HG02678 (cell line): ENCODE measurements at regions not wholly inside any gene's neighbourhood (a gene's known extent, or its start where the extent isn't known, plus 50 kb on each side); places are given as distances from the start of the nearest gene placed in this dataset.
"Not testable (repeated sequence)": the region's sequence is repeated elsewhere in the genome, so short reads cannot be mapped to it uniquely, and the experiment has no call there.

Source experiments
- ATAC-seq: cut with Tn5 transposase; IDR thresholded peaks from one replicate; pipeline ENCODE4 v1.9.1; 2021; ENCODE audit warnings: mild to moderate bottlenecking, moderate library complexity; ENCODE audit not compliant: unreplicated experiment

DNA sequence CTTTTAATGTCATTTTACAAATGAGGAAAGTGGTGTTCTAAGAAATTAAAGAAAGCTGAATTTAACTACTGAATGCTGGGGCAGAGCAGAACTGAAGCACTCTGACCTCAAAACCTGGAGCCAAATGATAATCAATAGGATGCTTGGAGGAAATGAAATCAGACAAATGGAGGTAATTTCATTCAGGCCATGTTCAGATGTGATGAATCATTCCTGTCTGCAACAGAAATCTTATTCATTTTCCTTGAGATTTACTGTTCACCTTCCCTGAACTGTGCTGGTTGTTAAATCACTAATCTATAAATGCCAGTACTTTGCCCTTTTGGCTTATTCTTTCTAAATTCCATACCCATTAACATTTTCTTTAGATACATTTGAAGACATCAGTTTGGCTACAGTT is 85.6 kb upstream of the SNX7 start:
- ATAC-seq: no peak

DNA sequence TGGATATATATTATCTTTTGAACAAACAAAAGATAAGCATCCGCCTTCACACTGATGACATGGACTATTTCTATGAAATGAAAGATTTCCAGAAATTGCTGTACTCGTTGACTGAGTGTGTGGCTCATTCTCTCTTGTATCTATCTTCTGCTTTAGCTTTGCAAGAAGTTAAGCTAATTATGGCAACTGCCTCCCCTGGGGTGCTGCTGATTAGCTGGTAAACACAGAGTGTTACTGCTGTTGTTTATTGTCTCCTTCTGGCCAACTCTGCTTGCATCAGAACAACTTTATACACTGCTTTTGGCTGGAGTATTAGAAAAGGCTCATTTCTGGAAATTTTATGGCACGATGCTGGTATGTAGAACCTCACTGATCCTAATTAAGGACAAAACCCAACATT is 95.6 kb upstream of the SNX7 start:
- no peak for ATAC-seq

DNA sequence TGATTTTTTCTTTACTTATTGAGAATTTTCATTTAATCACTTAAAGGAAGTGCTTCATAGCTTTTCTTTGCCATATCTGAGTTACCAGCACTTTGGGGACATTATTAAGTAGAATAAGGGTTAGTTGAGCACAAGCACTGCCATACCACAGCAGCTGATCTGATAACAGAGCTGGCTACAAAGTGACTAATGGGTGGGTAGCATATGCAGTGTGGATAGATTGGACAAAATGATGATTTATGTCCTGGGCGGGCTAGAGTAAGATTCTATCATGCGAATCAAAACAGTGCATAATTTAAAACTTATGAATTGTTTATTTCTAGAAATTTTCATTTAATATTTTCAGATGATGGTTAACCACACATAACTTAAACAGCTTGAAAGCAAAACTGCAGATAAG is 102.2 kb upstream of the SNX7 start:
- ATAC-seq: no peak

DNA sequence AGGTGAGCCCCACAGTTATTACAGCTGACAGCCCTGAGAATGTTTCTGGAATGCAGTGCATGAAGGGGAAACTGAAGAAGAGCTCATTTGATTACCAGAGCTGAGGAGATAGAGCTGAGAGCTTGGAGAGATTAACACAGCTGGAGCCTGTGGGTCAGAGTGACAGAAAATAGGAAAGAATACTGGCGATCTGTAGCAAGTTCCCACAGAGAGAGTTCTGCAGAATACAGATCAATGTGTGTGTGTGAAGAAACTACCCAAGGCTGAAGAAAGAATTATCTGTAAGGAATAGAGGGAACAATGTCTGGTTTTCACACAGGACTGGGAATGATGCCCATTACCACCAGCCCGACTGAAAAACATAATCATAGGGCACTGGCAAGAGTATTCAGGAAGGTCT is 103.6 kb upstream of the SNX7 start:
- no peak for ATAC-seq

DNA sequence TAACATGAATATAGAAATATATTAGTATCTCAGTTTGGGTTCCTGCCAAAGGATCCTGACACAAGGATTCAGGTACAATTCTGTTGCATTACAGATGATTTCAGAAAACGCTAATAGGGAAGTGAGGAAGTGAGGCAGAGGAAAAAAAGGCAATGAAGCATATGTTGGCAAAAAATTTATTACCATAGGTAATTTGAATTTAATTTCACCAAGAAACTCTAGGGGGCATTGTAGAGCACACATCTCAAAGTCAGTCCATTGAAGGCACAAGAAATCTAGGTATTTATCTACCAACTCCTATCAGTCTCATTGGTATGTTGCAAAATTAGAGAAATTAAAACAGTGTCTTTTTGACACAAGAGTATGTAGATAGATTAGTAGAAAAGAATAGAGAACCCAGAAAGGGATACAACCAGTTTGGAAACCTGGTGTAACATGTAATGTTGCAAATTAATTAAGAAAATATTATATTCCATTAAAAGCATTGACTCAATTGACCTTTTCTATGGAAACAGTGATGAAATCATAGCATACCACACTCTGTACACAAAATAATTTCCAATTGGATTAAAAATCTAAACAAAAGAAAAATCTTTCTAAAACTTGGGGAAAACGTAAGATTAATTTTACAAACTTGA is 104.9 kb upstream of the SNX7 start:
- no peak for ATAC-seq

DNA sequence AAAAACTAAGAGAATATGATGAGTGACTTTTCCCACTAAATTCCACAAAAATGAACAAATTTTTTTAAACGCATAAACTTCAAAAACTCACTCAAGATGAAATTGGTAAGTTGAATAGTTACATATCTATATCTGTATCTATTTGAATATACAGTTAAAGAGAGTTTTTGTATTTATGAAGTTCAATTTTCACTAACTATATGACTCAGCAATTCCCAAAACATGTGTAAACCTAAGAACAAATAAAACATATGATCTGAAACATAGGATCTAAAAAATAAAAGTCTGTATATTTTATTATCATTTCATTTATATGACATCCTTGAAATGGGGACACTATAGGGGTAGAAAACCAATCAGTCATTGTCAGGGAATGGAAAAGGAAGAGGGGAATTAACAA is 105.7 kb upstream of the SNX7 start:
- ATAC-seq: no peak

DNA sequence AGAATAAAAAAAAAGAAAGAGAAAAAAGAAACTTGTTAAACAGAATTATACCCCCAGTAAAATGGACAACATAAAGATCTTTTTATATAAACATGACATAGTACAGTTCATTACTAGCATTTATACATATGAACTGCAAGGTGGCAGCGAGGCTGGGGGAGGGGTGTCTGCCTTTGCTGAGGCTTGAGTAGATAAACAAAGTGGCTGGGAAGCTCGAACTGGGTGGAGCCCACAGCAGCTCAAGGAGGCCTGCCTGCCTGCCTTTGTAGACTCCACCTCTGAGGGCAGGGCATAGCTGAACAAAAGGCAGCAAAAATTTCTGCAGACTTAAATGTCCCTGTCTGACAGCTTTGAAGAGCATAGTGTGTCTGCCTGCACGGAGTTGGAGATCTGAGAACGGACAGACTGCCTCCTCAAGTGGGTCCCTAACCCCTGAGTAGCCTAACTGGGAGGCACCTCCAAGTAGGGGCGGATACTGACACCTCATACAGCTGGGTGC is 108.9 kb upstream of the SNX7 start:
- ATAC-seq: not testable (repeated sequence)

DNA sequence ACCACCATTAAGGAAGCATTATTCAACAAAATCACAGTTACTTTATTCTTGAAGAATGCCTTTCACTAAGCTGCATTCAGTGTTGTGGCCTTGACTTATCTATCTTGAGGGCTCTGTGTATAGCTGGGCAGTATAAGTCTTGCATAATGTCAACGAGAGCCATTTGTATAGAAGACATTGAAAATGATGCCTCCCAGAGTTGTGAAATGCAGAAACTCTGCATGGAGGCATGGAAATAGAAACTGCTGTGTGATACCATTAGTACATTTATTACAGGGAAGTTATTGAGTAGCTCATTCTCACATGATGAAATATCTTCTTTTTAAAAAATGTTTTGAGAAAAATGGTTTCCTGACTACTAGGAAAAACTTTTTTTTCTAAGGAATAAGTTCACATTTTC is 111.4 kb upstream of the SNX7 start:
- ATAC-seq: no peak

DNA sequence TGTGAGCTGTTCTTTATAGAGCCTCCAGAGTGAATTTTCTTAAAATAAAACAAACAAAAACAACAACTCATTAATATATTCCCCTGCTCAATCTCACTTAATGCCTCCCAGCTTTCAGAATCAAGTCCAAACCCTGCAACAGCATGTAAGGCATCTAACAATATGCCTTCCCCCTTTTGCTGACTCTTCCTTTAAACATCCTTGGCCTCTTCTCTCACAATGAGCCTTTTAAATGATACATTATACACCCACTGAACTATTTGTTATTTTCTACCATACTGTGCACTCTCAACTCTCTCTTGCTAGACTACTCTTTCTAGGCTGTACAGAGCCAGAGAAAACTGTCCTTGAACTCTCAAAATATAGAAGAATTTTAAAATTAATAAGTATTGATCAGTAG is 115.2 kb upstream of the SNX7 start:
- ATAC-seq: no peak

DNA sequence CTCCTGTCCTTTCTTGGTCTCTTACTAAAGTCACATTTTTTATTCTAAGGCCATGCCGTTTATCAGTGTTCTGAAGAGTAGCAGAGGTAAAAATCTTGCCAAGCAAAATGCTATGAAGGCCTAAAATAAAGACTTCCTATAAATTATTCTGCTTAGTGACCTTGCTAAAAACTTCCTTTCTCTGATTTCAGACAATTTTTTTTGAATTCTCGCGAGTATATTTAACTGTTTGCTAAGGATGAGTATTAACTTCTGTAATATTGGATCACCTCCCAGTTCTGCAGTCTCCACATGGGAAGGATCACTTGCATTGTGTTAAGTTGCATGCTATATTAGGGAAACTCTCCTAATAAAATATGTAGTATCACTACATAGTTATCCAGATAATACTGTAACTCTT is 123.4 kb upstream of the SNX7 start:
- no peak for ATAC-seq

DNA sequence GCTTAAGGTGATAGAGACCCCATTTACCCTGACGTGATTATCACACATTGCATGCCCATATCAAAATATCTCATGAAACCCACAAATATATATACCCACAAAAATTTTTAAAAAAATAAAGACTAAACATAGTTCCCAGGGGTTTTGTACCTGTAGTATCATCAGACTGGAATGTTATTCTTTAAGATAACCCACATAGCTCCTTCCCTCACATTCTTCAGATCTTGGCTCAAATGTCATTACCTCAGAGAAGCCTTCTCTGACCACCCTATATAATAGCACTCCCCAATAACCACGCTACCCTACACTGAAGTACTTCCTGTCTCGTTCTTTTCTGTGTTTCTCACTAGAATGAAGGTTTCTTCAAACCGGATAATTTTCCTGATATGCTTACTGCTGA is 138.3 kb upstream of the SNX7 start:
- ATAC-seq: no peak

DNA sequence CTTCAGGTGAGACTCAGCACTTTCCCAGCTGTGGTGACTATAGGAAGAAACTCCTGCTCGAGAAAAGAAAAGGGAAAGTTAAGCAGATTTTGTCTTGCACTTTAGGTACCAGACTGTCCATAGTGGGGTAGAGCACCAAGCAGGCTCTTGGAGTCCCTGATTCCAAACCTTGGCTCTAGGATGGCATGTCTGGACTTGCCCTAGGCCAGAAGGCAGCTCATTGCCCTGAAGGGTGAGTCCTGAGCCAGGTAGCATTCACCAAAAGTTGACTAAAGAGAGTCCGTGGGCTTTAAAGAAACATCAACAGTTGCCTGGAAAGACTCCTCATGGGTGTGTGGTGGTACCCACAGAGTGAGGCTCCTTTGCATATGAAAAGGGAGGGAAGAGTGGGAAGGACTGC is 145.2 kb upstream of the SNX7 start:
- no peak for ATAC-seq

DNA sequence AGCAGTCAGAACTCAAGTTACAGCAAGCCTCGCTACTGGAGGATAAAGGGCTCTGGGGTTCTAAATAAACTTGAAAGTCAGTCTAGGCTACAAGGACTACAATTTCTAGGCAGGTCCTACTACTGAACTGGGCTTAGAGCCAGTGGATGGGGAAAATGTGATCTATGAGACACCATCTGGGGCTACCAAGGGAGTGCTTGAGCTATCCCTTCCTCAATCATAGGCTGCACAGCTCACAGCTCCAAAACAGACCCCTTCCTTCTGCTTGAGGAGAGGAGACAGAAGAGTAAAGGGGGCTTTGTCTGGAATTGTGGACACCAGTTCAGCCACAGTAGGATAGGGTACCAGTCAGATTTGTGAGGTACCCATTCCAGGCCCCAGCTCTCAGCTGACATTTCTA is 145.8 kb upstream of the SNX7 start:
- no peak for ATAC-seq

DNA sequence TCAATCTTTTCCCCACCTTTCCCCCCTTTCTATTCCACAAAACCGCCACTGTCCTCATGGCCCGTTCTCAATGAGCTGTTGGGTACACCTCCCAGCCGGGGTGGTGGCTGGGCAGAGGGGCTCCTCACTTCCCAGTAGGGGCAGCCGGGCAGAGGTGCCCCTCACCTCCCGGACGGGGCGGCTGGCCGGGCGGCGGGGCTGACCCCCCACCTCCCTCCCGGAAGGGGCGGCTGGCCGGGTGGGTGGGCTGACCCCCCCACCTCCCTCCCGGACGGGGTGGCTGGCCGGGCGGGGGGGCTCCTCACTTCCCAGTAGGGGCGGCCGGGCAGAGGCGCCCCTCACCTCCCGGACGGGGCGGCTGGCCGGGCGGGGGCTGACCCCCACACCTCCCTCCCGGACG is 149.3 kb upstream of the SNX7 start:
- ATAC-seq: not testable (repeated sequence)

DNA sequence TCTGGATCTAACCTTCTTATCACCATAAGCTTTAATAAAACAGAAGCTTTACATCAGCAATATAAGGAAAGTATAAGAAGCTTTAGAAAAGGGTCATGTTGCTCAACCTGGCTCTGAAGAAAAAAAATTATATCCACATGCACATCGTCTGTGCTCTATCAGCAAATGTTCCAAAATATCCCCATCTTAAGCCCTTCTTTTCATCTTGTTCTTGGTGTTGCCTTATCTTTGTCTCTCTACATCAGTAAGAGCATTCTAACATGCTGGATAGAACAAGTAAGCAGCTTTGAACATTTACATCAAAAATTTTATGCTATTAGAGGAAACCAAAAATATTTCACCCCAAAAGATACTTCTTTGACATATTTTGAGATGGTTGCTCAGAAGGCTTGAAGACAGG is 157.8 kb upstream of the SNX7 start:
- no peak for ATAC-seq

DNA sequence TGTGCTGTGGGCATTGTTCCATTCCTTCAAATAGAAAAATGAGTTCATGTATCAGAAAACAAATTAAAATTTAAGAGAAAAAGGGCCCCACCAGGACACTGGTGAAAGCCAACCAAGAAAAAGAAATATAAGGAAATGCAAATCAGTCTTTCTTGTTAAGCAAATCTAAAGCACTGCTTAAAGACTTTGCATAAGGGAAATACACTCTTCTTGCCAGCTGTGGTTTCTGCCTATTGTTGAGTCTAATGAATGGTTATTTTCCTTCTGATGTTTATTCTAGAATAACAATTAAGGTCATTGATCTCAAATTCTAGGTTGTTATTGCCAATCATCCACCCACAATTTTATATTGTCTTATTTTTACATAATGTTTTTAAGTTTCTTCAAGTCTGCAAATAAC is 158.6 kb upstream of the SNX7 start:
- no peak for ATAC-seq

DNA sequence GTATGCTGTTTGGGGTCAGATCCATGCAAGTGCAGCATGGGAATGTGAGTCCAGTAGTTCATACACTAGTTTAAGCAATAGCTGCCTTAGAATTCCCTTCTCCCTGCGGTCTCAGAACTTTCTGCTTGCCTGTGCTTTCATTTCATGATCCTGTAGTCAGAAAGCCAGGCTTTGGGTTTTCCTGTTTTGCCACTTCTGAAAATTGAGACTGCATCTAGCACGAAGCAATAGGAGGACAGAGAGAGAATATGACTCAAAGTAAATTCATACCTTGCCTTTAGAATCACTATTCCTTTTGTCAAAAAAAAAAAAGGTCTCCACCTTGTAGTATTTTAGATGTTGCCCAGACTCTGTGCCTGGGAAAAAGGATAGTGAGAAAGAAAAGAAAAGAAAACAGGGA is 161.2 kb upstream of the SNX7 start:
- ATAC-seq: no peak

DNA sequence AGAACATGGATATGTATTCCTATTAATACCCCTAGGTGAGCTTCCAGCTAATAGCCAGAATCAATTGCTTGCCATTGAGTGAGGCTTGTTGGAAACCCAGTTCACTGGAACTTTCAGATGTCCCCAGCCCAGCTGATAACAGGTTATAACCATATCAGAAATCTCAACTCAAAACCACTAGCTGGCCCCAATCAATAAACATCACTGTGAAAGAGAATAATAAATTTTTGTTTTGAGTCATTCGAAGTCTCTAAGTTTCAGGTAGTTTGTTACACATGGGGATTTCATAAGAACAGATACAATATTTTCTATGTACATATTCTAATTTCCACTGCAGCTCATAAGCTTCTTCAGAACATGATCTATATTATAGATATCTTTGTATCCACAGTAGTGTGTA is 162.9 kb upstream of the SNX7 start:
- no peak for ATAC-seq

DNA sequence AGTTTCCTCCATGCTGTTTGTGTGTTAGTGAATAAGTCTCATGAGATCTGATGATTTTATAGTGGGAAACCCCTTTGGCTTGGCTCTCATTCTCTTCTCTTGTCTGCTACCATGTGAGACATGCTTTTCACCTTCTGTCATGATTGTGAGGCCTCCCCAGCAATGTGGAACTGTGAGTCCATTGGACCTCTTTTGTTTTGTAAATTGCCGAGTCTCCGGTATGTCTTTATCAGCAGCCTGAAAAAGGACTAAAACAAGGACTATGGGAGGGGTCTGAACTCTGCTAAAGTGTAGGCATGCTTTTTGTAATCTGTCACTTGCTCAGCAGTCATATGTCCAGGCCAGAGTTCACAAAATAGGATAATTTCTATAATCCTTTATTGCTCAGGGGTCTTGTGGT is 164.0 kb upstream of the SNX7 start:
- ATAC-seq: no peak

DNA sequence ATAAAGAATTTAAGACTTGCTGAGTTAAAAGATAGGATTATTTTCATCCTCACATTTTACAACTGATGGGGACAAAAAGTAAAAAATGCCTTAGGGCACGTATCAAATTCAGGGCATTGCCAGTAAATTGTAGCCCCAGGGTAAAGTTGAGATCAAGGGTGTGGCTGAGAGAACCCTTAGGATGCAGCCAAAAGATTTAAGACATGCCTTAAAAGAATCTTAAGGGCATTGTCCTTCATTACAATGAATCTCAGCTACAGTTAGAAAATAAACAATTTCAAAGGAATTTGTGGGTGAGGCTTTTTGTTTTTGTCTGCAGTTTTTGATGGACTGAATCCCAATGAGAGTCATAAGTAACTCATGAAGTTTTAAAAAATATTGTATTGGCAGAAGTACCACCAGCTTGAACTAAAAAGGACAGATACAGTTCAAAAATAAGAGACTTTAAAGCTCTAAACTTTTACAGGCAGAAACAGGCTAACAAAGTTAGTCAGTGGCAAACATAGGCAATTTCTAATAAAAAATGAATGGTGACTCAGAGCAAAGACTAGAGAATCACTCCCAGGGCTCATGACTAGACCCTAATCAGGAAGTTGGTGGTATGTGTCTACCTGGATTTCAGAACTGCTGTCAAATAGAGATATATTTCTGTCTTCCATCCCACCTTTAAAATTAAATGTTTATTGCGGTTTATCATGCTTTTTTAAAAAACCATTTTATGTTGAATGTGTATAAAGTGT is 165.1 kb upstream of the SNX7 start:
- no peak for ATAC-seq

DNA sequence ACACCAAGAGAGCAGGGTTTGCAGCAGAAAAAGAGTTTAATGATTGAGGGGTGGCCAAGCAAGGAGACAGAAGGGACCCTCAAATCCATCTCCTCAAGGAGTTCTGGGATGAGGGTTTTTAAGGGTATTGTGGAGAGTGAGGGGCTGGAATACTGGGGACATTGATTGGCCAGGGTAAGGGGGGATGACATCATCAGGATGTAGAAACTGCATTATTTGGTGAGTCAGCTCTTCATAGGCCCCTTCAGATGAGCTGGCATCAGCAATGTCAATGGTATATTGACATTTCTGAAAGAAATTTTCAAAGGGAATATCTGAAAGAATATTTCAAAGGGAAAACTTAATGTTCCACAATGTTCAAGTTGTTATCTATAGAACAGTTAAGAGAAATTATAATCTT is 168.1 kb upstream of the SNX7 start:
- ATAC-seq: no peak

DNA sequence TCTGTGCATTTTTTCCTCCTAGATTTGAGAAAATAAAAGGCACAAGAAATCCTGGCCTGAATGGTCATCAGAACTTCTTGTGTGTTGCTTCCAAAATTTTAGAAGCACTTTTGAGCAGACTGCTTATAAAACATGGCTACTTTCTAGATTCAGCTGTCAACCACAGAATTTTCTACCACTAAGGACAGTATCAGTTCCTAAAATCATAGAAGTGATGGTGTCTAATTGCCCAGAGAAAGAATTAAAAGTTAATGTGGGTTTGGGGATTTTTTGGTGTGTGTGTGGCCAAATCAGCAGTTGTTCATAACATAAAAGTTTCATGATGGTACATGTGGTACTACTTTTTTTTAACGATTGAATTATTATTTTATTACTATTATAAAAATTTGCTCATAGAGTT is 171.4 kb upstream of the SNX7 start:
- ATAC-seq: no peak

DNA sequence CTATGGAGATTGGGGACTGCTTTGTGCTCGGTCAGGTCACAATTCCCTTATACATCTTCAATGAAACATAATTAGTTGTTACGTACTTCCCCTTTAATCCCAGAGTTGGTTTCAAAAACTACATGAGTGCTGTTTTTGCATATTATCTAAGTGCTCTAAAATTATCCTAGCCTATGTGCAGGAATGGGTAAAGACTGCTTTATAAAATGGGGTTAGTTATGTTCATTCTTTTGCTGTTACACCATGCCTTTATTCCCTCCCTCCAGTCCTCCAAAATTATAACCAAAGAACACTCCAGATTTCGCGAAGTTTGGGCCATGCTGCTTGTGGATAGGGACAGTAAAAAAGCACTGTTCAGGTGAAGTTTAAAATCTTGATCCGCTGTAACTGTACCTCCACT is 173.9 kb upstream of the SNX7 start:
- no peak for ATAC-seq
